ENCODE measurements at regions not wholly inside any gene's neighbourhood (a gene's known extent, or its start where the extent isn't known, plus 50 kb on each side); places are given as distances from the start of the nearest gene placed in this dataset.

DNA sequence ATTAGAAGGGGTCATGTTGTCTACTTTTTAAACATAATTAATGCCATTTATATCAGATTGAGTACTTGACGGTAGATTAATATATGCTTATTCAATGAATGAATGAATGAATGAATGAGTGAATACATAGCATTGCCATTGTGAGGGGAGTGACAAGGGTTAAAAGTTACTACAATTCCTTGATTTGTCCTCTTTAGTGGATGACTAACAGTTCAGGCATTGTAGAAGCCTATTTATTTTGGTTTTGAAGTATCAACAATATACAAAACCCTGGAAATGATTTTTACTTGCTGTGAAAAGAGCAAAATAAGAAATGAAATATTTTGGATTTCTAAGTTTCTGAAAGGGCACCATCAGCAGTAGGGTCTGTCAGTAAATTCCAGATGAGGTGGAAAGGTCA lies 122.7 kb downstream of the CYSLTR2 start:
- TF ChIP-seq CTCF (IDR thresholded peaks at IDR 0.05) (no peak), POLR2A (IDR thresholded peaks at IDR 0.05) (no peak)
